ENCODE measurements at regions not wholly inside any gene's neighbourhood (a gene's known extent, or its start where the extent isn't known, plus 50 kb on each side); places are given as distances from the start of the nearest gene placed in this dataset.

DNA sequence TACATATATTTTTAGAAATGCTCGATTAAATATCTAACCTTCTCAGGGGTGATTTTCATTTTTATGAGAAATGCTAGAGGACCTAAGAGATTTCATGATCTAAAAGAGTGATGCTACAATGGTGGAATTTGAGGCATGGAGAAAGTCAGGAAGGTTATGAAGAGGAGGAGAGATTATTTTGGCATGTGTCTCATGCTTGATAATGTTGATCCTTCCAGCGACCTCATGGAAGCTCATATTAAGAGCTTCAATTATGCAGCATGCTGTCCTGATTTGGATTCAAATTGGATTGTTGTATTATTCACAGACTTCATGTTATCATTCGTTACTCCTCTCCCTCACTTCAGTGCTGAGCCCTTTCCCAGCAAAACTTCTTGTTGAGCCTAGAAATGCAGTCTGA lies 112.5 kb downstream of the RAP2B start:
- no peaks in the 10 kb centered on the region for H3K27me3 ChIP-seq (ENCODE audit: control insufficient read depth in 2 of 2, insufficient read depth in 2 of 2, low read length in 2 of 2)
- no peak overlapping the region for H3K27ac ChIP-seq (ENCODE audit: insufficient read depth, low read depth, low read length)
- FAIRE-seq (no peak), DNase-seq (ENCODE audit: low read depth, low spot score) (no peak)
- no peak overlapping the region for H2AFZ ChIP-seq (ENCODE audit: low read depth, low read length)
- H3K4me2 ChIP-seq (ENCODE audit: insufficient read depth, low read length), result no peak overlapping the region
- dilution Hi-C loops (cut with MboI; ENCODE audit: extremely low pct_ligation_motif_present, low sequenced_read_pairs), result no loop called here
- intact Hi-C loops (cut with micrococcal nuclease), result no loop called here
- H4K20me1 ChIP-seq (replicated peaks; ENCODE audit: control insufficient read depth, extremely low read depth, insufficient read depth, low read length), result no peaks in the 10 kb centered on the region
- TF ChIP-seq, protein P1, sequence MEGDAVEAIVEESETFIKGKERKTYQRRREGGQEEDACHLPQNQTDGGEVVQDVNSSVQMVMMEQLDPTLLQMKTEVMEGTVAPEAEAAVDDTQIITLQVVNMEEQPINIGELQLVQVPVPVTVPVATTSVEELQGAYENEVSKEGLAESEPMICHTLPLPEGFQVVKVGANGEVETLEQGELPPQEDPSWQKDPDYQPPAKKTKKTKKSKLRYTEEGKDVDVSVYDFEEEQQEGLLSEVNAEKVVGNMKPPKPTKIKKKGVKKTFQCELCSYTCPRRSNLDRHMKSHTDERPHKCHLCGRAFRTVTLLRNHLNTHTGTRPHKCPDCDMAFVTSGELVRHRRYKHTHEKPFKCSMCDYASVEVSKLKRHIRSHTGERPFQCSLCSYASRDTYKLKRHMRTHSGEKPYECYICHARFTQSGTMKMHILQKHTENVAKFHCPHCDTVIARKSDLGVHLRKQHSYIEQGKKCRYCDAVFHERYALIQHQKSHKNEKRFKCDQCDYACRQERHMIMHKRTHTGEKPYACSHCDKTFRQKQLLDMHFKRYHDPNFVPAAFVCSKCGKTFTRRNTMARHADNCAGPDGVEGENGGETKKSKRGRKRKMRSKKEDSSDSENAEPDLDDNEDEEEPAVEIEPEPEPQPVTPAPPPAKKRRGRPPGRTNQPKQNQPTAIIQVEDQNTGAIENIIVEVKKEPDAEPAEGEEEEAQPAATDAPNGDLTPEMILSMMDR (IDR thresholded peaks at IDR 0.05; ENCODE audit: extremely low read depth in 1 of 2, insufficient read depth in 1 of 2, low read depth in 1 of 2, low read length in 2 of 2), result no peak
- TF ChIP-seq, protein P2, sequence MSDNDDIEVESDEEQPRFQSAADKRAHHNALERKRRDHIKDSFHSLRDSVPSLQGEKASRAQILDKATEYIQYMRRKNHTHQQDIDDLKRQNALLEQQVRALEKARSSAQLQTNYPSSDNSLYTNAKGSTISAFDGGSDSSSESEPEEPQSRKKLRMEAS (IDR thresholded peaks at IDR 0.05; ENCODE audit: insufficient read depth, insufficient read length), result no peak
- TF ChIP-seq EZH2 (IDR thresholded peaks at IDR 0.05; ENCODE audit: borderline replicate concordance, low read depth, low read length, severe bottlenecking), result no peak
- TF ChIP-seq POLR2A (IDR thresholded peaks at IDR 0.05; ENCODE audit: low read depth, low read length), result no peak
- TF ChIP-seq GATA2 (IDR thresholded peaks at IDR 0.05; ENCODE audit: insufficient read depth, insufficient read length, low read depth, low read length), result no peak
- TF ChIP-seq JUN (IDR thresholded peaks at IDR 0.05; ENCODE audit: borderline replicate concordance, insufficient read depth, insufficient read length, low read depth), result no peak
- no peak for TF ChIP-seq MYC (IDR thresholded peaks at IDR 0.05; ENCODE audit: low read depth, low read length)
- no peak for TF ChIP-seq FOS (IDR thresholded peaks at IDR 0.05; ENCODE audit: borderline replicate concordance, insufficient read depth, low read length)
- TF ChIP-seq POLR2AphosphoS5 (IDR thresholded peaks at IDR 0.05; ENCODE audit: insufficient read depth, low read depth, low read length), result no peak
- H3K9me1 ChIP-seq (replicated peaks; ENCODE audit: control insufficient read depth, extremely low read depth, insufficient read depth, low read length), result no peaks in the 10 kb centered on the region
- H3K4me3 ChIP-seq (replicated peaks in 1 of 3; ENCODE audit: insufficient read depth in 1 of 3, low read depth in 1 of 3, low read length in 3 of 3), result no peak overlapping the region
- H3K4me1 ChIP-seq (ENCODE audit: control insufficient read depth, extremely low read depth, insufficient read depth, low read length), result no peaks in the 10 kb centered on the region
- CTCF ChIA-PET, result interaction anchor here (0.9 to 2.3 kb wide), 2 partner anchors 10 to 11 kb away, joined by 3 to 7 read pairs; no protein-coding TSS in a partner anchor
- H3K36me3 ChIP-seq (ENCODE audit: control insufficient read depth in 2 of 2, extremely low read depth in 1 of 2, insufficient read depth in 2 of 2, low read length in 2 of 2), result no peaks in the 10 kb centered on the region
- no peak overlapping the region for H3K9ac ChIP-seq (replicated peaks; ENCODE audit: extremely low read depth, insufficient read depth, low read length)
- H3K9me3 ChIP-seq (replicated peaks; ENCODE audit: control insufficient read depth, insufficient read depth, low read length), result no peaks in the 10 kb centered on the region
- POLR2A ChIA-PET, result no interaction called here
- H3K79me2 ChIP-seq (ENCODE audit: control insufficient read depth, insufficient read depth, low read length), result no peaks in the 10 kb centered on the region
- BruUV-seq (replicated peaks), result no TSS peak
